ENCODE measurements at regions not wholly inside any gene's neighbourhood (a gene's known extent, or its start where the extent isn't known, plus 50 kb on each side); places are given as distances from the start of the nearest gene placed in this dataset.
"Not testable (repeated sequence)": the region's sequence is repeated elsewhere in the genome, so short reads cannot be mapped to it uniquely, and the experiment has no call there.

DNA sequence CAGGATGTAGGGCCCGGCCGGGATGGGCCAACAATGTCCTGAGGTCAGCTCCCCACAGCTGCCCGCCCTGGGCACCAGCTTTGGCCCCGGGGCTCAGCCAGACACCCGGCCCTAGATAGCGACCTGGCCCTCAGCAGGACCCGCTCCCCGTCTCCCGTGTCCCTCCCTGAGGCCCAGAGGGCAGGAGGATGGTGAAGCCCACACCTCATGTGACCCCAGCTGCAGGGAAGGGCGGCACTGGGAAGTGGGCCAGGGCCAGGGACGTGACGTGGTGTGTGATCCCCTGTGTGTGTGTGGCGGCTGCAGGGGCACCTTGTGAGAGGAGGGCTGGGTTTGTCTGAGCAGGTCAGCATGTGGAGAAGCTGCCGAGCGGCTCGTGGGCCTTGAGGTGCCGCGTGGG is 213.9 kb downstream of the TMEM121 start:
- DNase-seq, result not testable (repeated sequence)

DNA sequence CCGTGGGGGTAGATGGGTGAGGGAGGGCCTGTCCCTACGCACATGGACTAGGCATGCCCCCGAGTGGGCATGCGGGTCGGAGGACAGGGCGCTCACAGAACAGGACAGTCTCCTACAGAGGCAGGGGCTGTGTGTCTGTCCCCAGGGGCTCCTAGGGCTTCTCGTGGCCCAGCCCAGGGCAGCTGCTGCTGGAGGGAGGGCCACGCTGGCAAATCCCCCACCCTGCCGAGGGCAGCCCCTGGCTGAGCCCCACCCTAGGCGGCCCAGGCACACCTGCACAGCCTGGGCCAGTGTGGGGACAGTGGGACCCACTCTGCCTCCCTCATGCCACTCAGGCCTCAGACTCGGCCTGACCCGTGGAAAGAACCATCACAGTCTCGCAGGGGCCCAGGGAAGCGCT is 214.6 kb downstream of the TMEM121 start:
- not testable (repeated sequence) for DNase-seq

- DNase-seq, result not testable (repeated sequence)
Observed at GRCh38 chr14:105741707-105742530, 215.5 kb downstream of the TMEM121 start.

- DNase-seq, result no peak
Observed at GRCh38 chr14:105742531-105742848, 216.1 kb downstream of the TMEM121 start.

DNA sequence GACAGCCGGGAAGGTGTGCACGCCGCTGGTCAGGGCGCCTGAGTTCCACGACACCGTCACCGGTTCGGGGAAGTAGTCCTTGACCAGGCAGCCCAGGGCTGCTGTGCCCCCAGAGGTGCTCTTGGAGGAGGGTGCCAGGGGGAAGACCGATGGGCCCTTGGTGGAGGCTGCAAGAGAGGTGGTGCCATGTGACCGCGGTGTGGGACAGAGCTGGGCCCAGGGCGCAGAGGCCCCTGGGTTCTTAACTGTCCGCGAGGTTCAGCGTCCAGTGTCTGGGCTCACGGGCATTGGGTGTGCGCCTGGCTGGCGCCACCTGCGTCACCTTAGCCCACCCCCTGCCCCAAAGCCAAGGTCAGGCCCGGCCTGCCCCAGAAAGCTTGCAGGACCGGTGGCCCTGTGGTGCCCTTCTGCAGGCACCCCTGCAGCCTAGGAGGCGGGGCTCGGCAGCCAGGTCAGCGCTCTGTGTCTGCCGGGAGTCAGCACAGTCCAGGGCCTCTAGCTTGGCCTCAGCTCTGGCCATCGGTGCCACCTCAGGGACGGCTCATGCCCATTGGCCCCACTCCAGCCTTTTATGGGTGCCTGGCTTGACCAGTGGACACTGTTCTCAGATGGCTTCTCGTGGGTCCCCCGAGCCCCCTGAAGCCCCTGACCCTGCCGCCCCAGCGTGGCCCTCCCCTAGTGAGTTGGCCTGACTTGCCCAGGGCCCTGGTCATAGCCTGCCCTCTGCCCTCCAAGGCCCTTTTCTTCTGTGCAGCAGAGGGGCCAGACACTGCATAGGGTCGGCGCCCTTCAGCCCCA is 216.7 kb downstream of the TMEM121 start:
- DNase-seq, result not testable (repeated sequence)

DNA sequence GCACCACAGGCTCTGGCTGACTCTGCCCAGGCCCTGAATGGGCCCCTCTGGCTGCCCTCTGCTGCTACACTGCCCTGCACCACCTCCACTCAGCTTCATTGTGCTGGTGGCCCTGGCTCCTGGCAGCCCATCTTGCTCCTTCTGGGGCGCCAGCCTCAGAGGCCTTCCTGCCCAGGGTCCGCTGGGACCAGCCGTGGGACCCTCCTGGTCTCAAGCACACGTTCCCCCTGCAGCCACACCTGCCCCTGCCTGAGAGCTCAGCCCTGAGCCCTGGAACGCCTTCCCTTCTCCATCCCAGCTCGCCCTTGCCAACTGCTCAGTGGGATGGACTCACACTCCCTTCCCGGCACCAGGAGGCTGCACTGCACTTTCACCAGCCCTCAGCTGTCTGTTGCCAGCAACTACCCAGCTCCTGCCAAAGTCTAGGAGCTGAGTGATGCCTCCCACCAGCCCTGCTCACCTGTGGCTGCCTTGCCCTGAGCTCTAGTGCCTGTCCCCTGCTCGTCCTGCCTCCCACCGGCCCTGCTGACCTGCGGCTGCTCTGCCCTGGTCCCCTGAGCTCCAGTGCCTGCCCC is 217.9 kb downstream of the TMEM121 start:
- DNase-seq, result not testable (repeated sequence)

GRCh38 chr14:105745433-105746123 is 219.2 kb downstream of the TMEM121 start:
- no peak for DNase-seq

GRCh38 chr14:105746124-105746514 is 219.7 kb downstream of the TMEM121 start:
- DNase-seq, result no peak

DNA sequence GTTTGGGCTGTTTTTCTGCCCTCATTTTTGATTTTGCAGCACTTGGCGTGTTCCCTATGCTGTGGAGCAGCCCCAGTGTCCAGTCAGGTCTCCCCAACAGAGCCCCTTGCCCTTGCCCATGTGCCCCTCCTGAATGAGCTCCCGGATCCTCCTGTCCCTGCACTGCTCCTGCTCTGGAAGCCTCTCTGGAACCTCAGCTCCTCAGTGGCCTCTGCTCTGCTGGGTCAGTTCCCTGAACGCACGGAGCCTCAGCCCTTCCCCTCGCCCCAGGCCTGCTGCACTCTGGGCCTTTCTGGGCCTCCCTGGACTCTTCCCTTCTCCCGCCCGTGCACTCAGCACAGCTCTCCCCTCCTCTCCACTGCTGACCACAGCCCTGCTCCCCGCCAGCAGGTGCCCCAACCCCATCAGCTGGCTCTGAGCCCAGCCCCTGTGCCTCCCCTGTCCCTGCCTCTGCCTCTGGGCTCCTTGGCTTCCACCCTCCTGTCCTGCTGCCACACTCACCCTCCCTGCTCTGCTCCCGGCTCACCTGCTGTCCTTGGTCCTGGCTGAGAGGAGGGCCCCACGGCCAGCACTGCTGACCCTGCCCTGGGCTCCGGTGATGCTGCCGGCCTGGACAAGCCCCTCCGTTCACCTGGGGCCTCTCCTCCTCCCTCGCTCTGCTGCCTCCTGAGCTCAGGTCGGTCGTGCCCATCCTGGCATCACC is 220.6 kb downstream of the TMEM121 start:
- DNase-seq, result not testable (repeated sequence)

GRCh38 chr14:105747503-105748203 is 221.3 kb downstream of the TMEM121 start:
- not testable (repeated sequence) for DNase-seq

GRCh38 chr14:105748204-105748578 is 221.8 kb downstream of the TMEM121 start:
- DNase-seq, result no peak

DNA sequence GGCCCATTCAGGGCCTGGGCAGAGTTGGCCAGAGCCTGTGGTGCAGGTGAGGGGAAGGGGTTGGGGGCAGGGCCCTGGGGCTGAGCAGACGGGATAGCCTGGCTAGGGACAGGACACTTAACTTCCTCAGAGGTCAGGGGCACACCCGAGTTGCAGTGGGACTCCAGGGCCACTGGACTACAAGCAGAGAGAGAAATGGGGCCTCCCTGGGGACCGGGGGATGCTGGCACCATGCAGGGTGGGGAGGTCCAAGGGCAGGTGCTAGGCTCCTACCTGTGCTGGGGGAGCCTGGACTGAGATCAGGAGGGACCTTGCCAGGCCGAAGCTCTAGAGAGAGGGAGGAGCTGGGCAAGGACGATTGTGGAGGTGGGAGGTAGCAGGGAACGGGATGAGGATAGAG is 222.3 kb downstream of the TMEM121 start:
- not testable (repeated sequence) for DNase-seq

GRCh38 chr14:105749870-105750541 is 223.6 kb downstream of the TMEM121 start:
- not testable (repeated sequence) for DNase-seq

GRCh38 chr14:105751291-105751751 is 224.9 kb downstream of the TMEM121 start:
- DNase-seq, result not testable (repeated sequence)

DNA sequence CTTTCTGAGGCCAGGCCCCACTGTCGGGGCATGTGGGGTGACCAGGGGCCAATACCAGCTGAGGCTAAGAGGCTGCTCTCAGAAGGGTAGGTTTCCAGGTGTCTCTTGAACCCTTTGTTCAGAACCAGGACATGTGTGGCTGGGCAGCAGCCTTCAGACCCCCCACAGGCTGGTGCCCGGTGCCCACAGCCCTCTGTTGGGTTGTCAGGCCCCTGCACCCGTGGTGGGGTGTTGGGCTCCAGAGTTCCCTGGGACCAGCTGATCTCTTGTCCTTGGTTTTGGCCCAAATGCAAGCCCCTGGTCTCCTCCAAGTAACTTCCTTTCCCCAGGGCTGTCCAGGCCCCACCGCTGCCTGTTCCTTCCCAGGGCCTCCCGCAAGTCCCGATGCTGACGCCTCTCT is 226.0 kb downstream of the TMEM121 start:
- not testable (repeated sequence) for DNase-seq

DNA sequence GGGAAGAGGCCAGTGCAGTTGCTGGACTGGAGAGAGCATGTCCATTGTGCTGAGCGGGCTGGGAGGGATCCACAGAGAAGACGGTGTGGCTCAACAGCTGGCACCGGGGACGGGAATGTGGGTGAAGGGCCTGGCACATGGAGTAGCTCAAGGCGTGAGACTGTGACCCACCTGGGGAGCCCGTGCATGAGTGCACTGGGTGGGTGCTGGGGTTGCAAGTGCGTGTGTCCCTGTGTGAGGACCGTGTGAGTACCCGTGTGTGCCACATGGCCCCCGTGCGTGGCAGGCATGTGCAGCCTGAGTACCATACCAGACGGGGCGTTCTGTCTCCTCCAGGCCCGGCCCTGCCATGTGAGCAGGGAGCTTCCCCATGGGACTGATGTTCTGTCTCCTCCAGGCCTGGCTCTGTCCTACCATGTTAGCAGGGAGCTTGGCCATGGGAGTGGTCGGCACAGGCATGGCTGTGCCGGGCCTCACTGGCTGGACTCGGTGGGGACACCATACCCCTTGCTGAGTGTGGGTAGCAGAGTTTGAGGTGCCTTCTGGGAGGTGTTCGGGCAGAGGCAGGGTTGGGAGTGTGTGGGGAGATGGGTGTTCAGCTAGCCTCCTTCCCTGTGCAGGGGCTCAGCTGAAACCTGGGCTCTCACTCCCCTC is 234.4 kb downstream of the TMEM121 start:
- no peak for DNase-seq

DNA sequence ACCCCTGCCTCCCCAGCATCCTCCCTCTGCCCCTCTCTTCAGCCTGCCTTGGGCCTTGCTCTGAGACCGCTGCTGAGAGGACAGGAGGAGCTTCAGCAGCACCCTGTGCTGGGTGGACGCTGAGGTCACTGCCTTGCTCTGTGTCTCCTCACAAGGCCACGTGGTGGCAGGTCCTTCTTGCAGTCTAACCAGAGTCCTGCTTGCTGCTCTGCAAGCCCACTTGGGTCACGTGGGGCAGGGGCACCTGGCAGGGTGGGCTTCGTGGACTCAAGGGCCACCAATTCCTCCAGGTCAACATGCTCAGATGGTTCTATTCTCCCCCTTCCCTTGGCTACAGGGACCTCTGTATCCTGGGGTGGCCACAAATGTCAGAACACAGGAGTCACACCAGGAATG is 235.0 kb downstream of the TMEM121 start:
- DNase-seq, result not testable (repeated sequence)

DNA sequence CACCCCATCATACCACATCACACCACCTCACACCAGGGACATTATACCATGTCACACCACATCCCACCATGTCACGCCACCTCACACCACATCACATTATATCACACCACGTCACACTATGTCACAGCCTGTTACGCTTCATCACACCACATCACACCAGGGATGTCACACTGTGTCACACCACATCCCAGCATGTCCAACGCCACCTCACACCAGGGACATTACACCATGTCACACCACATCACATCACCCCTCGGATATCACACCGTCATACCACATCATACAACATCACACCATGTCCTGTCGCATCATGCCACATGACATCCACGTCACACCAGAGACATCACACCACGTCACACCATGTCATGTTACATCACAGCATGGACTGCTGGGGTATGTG is 235.5 kb downstream of the TMEM121 start:
- DNase-seq, result no peak

DNA sequence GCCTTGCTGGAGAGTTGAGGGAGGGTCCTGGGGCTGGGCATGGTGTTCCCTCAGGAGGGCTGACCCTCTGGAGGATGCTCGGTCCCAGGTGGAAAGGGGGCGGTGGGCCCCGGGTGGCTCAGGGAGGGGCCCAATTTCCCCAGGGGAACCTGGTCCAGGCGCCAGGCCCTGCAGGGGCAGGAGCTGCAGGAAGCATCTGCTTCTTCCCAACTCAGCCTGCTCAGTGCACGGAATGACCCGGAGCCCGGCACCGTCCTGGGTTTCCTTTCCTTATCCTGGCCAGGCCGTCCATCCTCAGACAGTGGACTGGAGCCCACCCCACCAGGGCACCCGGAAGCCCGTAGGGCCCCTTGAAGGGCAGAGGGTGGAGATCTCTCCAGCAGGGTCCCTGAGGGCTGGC is 235.9 kb downstream of the TMEM121 start:
- DNase-seq, result not testable (repeated sequence)

DNA sequence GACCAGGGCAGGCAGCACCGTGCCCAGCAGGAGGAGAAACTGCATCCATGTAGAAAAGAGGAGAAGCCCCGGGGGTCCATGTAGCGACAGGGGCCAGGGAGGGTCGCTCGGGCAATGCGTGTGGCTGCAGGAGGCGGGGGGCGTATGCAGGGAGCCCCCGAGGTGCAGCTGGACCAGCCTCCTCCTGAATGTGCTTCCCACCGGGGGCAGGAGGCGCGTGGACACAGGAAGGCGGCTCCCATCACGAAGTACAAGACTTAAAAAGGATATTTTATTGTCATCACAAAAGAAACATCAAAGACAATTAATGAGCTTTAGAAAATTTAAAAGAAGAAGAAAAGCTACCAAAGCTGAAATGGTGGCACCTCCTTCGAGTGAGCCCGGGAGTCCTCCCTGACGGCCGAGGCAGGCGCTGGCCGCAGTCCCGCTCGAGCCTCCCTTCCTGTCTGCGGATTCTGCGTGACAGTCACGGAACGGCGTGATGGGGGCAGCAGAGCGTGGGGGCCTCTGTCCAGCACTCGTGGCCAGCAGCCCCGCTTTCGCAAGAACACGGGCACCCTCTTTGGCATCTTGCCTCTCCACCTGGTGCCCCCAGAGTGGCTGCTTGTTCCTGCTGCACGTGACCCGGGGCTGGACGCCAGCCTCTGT is 238.0 kb downstream of the TMEM121 start:
- not testable (repeated sequence) for DNase-seq

All from left hindlimb (tissue), 1 donor.